ENCODE measurements at regions not wholly inside any gene's neighbourhood (a gene's known extent, or its start where the extent isn't known, plus 50 kb on each side); places are given as distances from the start of the nearest gene placed in this dataset.

- Histone ChIP-seq H3K4me3 (ENCODE audit: low read length) (no peak overlapping the region), H3K27ac (ENCODE audit: low read length) (no peak overlapping the region), H4K20me1 (ENCODE audit: insufficient read depth) (no peaks in the 10 kb centered on the region), H3K9me3 (ENCODE audit: low read length) (no peaks in the 10 kb centered on the region), H3K9me2 (ENCODE audit: insufficient read depth, low read length) (no peaks in the 10 kb centered on the region), H3K4me2 (ENCODE audit: low read length) (no peak overlapping the region), H3K9ac (ENCODE audit: low read length) (no peak overlapping the region), H2AFZ (ENCODE audit: low read depth, low read length) (no peak overlapping the region), H3F3A (ENCODE audit: insufficient read depth, low read length, poor library complexity, severe bottlenecking) (no peaks in the 10 kb centered on the region), H3K79me2 (replicated peaks; ENCODE audit: insufficient read depth, low read length) (no peaks in the 10 kb centered on the region), H3K36me3 (ENCODE audit: insufficient read depth, low read length) (no peaks in the 10 kb centered on the region), H3K27me3 (ENCODE audit: insufficient read depth, low read depth, low read length) (no peaks in the 10 kb centered on the region)
- TF ChIP-seq, protein P1, sequence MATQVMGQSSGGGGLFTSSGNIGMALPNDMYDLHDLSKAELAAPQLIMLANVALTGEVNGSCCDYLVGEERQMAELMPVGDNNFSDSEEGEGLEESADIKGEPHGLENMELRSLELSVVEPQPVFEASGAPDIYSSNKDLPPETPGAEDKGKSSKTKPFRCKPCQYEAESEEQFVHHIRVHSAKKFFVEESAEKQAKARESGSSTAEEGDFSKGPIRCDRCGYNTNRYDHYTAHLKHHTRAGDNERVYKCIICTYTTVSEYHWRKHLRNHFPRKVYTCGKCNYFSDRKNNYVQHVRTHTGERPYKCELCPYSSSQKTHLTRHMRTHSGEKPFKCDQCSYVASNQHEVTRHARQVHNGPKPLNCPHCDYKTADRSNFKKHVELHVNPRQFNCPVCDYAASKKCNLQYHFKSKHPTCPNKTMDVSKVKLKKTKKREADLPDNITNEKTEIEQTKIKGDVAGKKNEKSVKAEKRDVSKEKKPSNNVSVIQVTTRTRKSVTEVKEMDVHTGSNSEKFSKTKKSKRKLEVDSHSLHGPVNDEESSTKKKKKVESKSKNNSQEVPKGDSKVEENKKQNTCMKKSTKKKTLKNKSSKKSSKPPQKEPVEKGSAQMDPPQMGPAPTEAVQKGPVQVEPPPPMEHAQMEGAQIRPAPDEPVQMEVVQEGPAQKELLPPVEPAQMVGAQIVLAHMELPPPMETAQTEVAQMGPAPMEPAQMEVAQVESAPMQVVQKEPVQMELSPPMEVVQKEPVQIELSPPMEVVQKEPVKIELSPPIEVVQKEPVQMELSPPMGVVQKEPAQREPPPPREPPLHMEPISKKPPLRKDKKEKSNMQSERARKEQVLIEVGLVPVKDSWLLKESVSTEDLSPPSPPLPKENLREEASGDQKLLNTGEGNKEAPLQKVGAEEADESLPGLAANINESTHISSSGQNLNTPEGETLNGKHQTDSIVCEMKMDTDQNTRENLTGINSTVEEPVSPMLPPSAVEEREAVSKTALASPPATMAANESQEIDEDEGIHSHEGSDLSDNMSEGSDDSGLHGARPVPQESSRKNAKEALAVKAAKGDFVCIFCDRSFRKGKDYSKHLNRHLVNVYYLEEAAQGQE (IDR thresholded peaks at IDR 0.05; ENCODE audit: borderline replicate concordance): no peak
- TF ChIP-seq SMC3 (conservative IDR thresholded peaks at IDR 0.05; ENCODE audit: poor library complexity) (no peak), MXI1 (conservative IDR thresholded peaks at IDR 0.05; ENCODE audit: poor library complexity, severe bottlenecking) (no peak), POLR2AphosphoS5 (IDR thresholded peaks at IDR 0.05) (no peak), TAF1 (IDR thresholded peaks at IDR 0.05; ENCODE audit: low read depth) (no peak), EZH2 (IDR thresholded peaks at IDR 0.05; ENCODE audit: borderline replicate concordance, insufficient read depth, low read length, poor library complexity, severe bottlenecking) (no peak), EP300 (conservative IDR thresholded peaks at IDR 0.05; ENCODE audit: poor library complexity, severe bottlenecking) (no peak), CTCF (IDR thresholded peaks at IDR 0.05; ENCODE audit: poor library complexity, severe bottlenecking) (no peak), RAD21 (conservative IDR thresholded peaks at IDR 0.05) (no peak)
These were observed 296.2 kb upstream of the MGMT start for GRCh38 chr10:129170812-129171211.

GRCh38 chr10:129171812-129172211 lies 295.2 kb upstream of the MGMT start:
- H3F3A ChIP-seq (ENCODE audit: insufficient read depth, low read length, poor library complexity, severe bottlenecking): no peaks in the 10 kb centered on the region
- H3K9me2 ChIP-seq (ENCODE audit: insufficient read depth, low read length): no peaks in the 10 kb centered on the region
- no peaks in the 10 kb centered on the region for H3K27me3 ChIP-seq (ENCODE audit: insufficient read depth, low read depth, low read length)
- H3K9ac ChIP-seq (ENCODE audit: low read length): no peak overlapping the region
- H3K4me2 ChIP-seq (ENCODE audit: low read length): no peak overlapping the region
- TF ChIP-seq RAD21 (conservative IDR thresholded peaks at IDR 0.05): no peak
- TF ChIP-seq POLR2AphosphoS5 (IDR thresholded peaks at IDR 0.05): no peak
- TF ChIP-seq MXI1 (conservative IDR thresholded peaks at IDR 0.05; ENCODE audit: poor library complexity, severe bottlenecking): no peak
- no peak for TF ChIP-seq CTCF (IDR thresholded peaks at IDR 0.05; ENCODE audit: poor library complexity, severe bottlenecking)
- TF ChIP-seq, protein P1 (IDR thresholded peaks at IDR 0.05; ENCODE audit: borderline replicate concordance): no peak
- TF ChIP-seq SMC3 (conservative IDR thresholded peaks at IDR 0.05; ENCODE audit: poor library complexity): no peak
- no peak for TF ChIP-seq EZH2 (IDR thresholded peaks at IDR 0.05; ENCODE audit: borderline replicate concordance, insufficient read depth, low read length, poor library complexity, severe bottlenecking)
- TF ChIP-seq EP300 (conservative IDR thresholded peaks at IDR 0.05; ENCODE audit: poor library complexity, severe bottlenecking): no peak
- no peak for TF ChIP-seq TAF1 (IDR thresholded peaks at IDR 0.05; ENCODE audit: low read depth)
- no peaks in the 10 kb centered on the region for H3K79me2 ChIP-seq (replicated peaks; ENCODE audit: insufficient read depth, low read length)
- H3K9me3 ChIP-seq (ENCODE audit: low read length): no peaks in the 10 kb centered on the region
- H3K27ac ChIP-seq (ENCODE audit: low read length): no peak overlapping the region
- H3K36me3 ChIP-seq (ENCODE audit: insufficient read depth, low read length): no peaks in the 10 kb centered on the region
- H2AFZ ChIP-seq (ENCODE audit: low read depth, low read length): no peak overlapping the region
- no peaks in the 10 kb centered on the region for H4K20me1 ChIP-seq (ENCODE audit: insufficient read depth)
- no peak overlapping the region for H3K4me3 ChIP-seq (ENCODE audit: low read length)
